Sigmoid colon (tissue), 6 donors: ENCODE measurements at regions not wholly inside any gene's neighbourhood (a gene's known extent, or its start where the extent isn't known, plus 50 kb on each side); places are given as distances from the start of the nearest gene placed in this dataset.

Source experiments
- DNase-seq: peaks from one replicate; pipeline ENCODE4 v3.0.0-alpha.2; 2019
- H3K27ac ChIP-seq, 4 donors: fragments of 200-600 bp; sonication (generic); one replicate each; pipeline ENCODE4 v1.5.1; 2016 to 2019; ENCODE audit warnings: mild to moderate bottlenecking in 1 of 4
- H3K27me3 ChIP-seq, 3 donors: fragments of 200-600 bp; sonication (generic); one replicate each; pipeline ENCODE4 v1.5.1; 2019; ENCODE audit warnings: mild to moderate bottlenecking in 1 of 3
- H3K36me3 ChIP-seq, 4 donors: fragments of 200-600 bp; sonication (generic); one replicate each; pipeline ENCODE4 v1.5.1; 2016 to 2019
- H3K4me1 ChIP-seq, 4 donors: fragments of 200-600 bp; sonication (generic); one replicate each; pipeline ENCODE4 v1.5.1; 2017 to 2019
- H3K4me3 ChIP-seq, 4 donors: fragments of 200-600 bp; sonication (generic); one replicate each; pipeline ENCODE4 v1.5.1; 2017 to 2019; ENCODE audit warnings: mild to moderate bottlenecking in 2 of 4, moderate library complexity in 1 of 4
- H3K9me3 ChIP-seq, 4 donors: fragments of 200-600 bp in 3 of 4; sonication (generic) in 3 of 4; one replicate each; pipeline versions ENCODE4 v1.5.1 to v1.6.1; 2013 to 2019
- EP300 ChIP-seq, 4 donors: sonication (generic); formaldehyde crosslinking; IDR thresholded peaks; one replicate each; pipeline ENCODE4 v1.6.1; 2017; ENCODE audit warnings: antibody characterized with exemption in 4 of 4
- POLR2A ChIP-seq, 2 donors: fragments of 450-650 bp; IDR thresholded peaks; one replicate each; pipeline ENCODE4 v1.6.1; 2016; ENCODE audit warnings: antibody characterized with exemption in 2 of 2, mild to moderate bottlenecking in 2 of 2, moderate library complexity in 2 of 2
- POLR2AphosphoS5 ChIP-seq, 4 donors: sonication (generic); formaldehyde crosslinking; IDR thresholded peaks; one replicate each; pipeline ENCODE4 v1.6.1; 2017; ENCODE audit warnings: antibody characterized with exemption in 4 of 4
- WGBS, 2 donors: extraction: QIAGEN DNeasy Blood & Tissue Kit; methylation state at CpG; one replicate each; pipeline ENCODE4 v1.1.7; 2013; 5-methylcytosine and 5-hydroxymethylcytosine counted together
- intact Hi-C: fragments of 100-400 bp; cut with DNase I; formaldehyde crosslinking; loops from one replicate; pipeline ENCODE4 v1.15.1; 2023
- TF ChIP-seq, protein P1 (sequence below), 4 experiments: fragments of 450-650 bp in 3 of 4; fragments of 200-600 bp in 1 of 4; IDR thresholded peaks; one replicate each; pipeline ENCODE4 v1.5.1; 2016 to 2019; ENCODE audit warnings: antibody characterized with exemption in 4 of 4, mild to moderate bottlenecking in 3 of 4, moderate library complexity in 2 of 4
- donor health status: healthy with polysubstance abuse.
- donor health status: healthy.

GRCh38 chr17:13200671-13201070 lies 182.8 kb upstream of the ELAC2 start:
- TF ChIP-seq POLR2AphosphoS5 (IDR thresholded peaks at IDR 0.05) (no peak), EP300 (IDR thresholded peaks at IDR 0.05) (no peak), POLR2A (IDR thresholded peaks at IDR 0.05) (no peak)
- TF ChIP-seq, protein P1, sequence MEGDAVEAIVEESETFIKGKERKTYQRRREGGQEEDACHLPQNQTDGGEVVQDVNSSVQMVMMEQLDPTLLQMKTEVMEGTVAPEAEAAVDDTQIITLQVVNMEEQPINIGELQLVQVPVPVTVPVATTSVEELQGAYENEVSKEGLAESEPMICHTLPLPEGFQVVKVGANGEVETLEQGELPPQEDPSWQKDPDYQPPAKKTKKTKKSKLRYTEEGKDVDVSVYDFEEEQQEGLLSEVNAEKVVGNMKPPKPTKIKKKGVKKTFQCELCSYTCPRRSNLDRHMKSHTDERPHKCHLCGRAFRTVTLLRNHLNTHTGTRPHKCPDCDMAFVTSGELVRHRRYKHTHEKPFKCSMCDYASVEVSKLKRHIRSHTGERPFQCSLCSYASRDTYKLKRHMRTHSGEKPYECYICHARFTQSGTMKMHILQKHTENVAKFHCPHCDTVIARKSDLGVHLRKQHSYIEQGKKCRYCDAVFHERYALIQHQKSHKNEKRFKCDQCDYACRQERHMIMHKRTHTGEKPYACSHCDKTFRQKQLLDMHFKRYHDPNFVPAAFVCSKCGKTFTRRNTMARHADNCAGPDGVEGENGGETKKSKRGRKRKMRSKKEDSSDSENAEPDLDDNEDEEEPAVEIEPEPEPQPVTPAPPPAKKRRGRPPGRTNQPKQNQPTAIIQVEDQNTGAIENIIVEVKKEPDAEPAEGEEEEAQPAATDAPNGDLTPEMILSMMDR (IDR thresholded peaks at IDR 0.05), result no peak
- intact Hi-C loops, result no loop called here

DNA sequence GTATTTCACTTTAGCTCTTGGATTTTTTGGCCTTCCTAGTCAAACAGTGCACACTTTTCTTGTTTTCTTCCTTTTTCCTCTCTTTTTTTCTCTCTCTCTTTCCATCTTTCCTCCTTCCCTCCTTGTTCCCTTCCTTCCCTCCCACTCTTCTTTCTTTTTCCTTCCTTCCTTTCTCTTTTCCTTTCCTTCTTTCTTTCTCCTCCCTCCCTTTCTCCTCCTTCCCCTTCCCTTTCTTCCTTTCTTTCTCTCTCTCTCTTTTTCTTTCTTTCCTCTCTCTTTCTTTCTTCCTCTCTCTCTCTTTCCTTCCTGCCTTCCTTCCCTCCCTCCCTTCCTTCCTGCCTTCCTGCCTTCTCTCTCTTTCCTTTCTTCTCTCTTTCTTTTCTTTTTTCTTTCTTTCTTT lies 181.6 kb upstream of the ELAC2 start:
- TF ChIP-seq, protein P1 (IDR thresholded peaks at IDR 0.05), result no peak
- TF ChIP-seq POLR2A (IDR thresholded peaks at IDR 0.05), result no peak
- no peak for TF ChIP-seq POLR2AphosphoS5 (IDR thresholded peaks at IDR 0.05)
- TF ChIP-seq EP300 (IDR thresholded peaks at IDR 0.05), result no peak
- intact Hi-C loops, result no loop called here

More at GRCh38 chr17:13200671-13201070, 182.8 kb upstream of the ELAC2 start:
- H3K27ac ChIP-seq, result no peak overlapping the region
- no peak overlapping the region for H3K4me3 ChIP-seq
- DNase-seq, result no peak
- H3K9me3 ChIP-seq, result peaks cover 0 to 1% (median 0%) of the 10 kb centered on the region in 4 donors
- H3K36me3 ChIP-seq, result no peaks in the 10 kb centered on the region
- no peaks in the 10 kb centered on the region for H3K4me1 ChIP-seq
- no peaks in the 10 kb centered on the region for H3K27me3 ChIP-seq
- 69 to 82% methylated on average over 1 of the region's 1 CpG for WGBS, 2 donors

DNA sequence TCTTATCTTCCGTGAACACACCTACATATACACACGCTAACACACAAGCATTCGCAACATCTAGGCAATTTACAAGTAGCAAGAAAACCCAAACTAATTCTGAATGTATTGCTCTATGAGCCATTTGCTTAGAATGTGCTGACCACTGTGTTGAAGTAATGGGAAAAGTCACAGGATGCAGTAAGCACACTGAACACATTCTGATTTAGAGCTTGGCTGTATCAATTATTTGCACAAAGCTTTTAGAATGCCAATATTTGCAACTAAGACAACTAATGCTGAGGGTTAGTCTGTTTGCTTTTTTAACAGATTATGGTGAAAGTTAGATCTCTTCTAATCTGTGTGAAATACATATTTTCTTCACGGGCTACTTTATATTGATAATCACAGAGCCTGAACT lies 179.8 kb upstream of the ELAC2 start:
- Histone ChIP-seq H3K9me3 (no peaks in the 10 kb centered on the region), H3K27me3 (no peaks in the 10 kb centered on the region), H3K36me3 (no peaks in the 10 kb centered on the region), H3K4me1 (no peaks in the 10 kb centered on the region), H3K4me3 (no peak overlapping the region), H3K27ac (no peak overlapping the region)
- no peak for TF ChIP-seq EP300 (IDR thresholded peaks at IDR 0.05)
- TF ChIP-seq POLR2AphosphoS5 (IDR thresholded peaks at IDR 0.05), result no peak
- TF ChIP-seq, protein P1 (IDR thresholded peaks at IDR 0.05), result no peak
- TF ChIP-seq POLR2A (IDR thresholded peaks at IDR 0.05), result no peak
- no peak for DNase-seq
- 93 to 94% methylated on average over 4 of the region's 4 CpGs for WGBS, 2 donors
- intact Hi-C loops, result no loop called here

More for the DNA sequence above, 181.6 kb upstream of the ELAC2 start:
- no peaks in the 10 kb centered on the region for H3K27me3 ChIP-seq
- DNase-seq, result no peak
- no peaks in the 10 kb centered on the region for H3K4me1 ChIP-seq
- no peak overlapping the region for H3K27ac ChIP-seq
- no peaks in the 10 kb centered on the region for H3K36me3 ChIP-seq
- no peak overlapping the region for H3K4me3 ChIP-seq
- H3K9me3 ChIP-seq, result no peaks in the 10 kb centered on the region

GRCh38 chr17:13194887-13195286 lies 177.1 kb upstream of the ELAC2 start:
- Histone ChIP-seq H3K4me1 (no peaks in the 10 kb centered on the region), H3K9me3 (no peaks in the 10 kb centered on the region), H3K27ac (no peak overlapping the region), H3K27me3 (no peaks in the 10 kb centered on the region), H3K36me3 (no peaks in the 10 kb centered on the region), H3K4me3 (no peak overlapping the region)
- DNase-seq, result no peak
- TF ChIP-seq EP300 (IDR thresholded peaks at IDR 0.05) (no peak), POLR2AphosphoS5 (IDR thresholded peaks at IDR 0.05) (no peak), POLR2A (IDR thresholded peaks at IDR 0.05) (no peak)
- TF ChIP-seq, protein P1 (IDR thresholded peaks at IDR 0.05), result no peak
- intact Hi-C loops, result no loop called here
- 21 to 30% methylated on average over 2 of the region's 2 CpGs for WGBS, 2 donors

DNA sequence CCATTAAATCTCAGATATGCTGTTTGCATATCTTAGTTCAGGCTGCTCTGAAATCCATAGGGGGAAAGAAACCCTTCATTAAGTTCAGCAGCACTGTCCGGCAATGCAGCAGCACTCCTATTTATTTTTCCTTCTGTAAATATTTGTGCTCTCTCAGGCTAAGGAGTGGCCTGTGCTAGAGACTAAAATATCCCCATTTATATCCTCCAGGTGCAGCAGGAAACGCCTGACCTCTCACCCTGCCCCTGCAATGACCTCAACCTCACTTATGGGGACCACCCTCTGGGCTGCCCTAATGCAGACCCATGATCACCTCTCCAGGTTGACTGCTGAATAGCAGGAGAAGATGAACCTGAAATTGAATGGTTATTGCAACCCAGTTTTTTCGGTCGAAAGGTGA lies 165.0 kb upstream of the ELAC2 start:
- no peaks in the 10 kb centered on the region for H3K9me3 ChIP-seq
- intact Hi-C loops, result no loop called here
- TF ChIP-seq POLR2AphosphoS5 (IDR thresholded peaks at IDR 0.05) (no peak), EP300 (IDR thresholded peaks at IDR 0.05) (no peak), POLR2A (IDR thresholded peaks at IDR 0.05) (no peak)
- TF ChIP-seq, protein P1 (IDR thresholded peaks at IDR 0.05), result no peak
- H3K4me3 ChIP-seq, result no peak overlapping the region
- WGBS, 2 donors, result 27 to 59% methylated on average over 4 of the region's 4 CpGs
- no peaks in the 10 kb centered on the region for H3K27me3 ChIP-seq
- H3K27ac ChIP-seq, result no peak overlapping the region
- H3K4me1 ChIP-seq, result no peaks in the 10 kb centered on the region
- no peaks in the 10 kb centered on the region for H3K36me3 ChIP-seq
- DNase-seq, result no peak
